ENCODE measurements at regions not wholly inside any gene's neighbourhood (a gene's known extent, or its start where the extent isn't known, plus 50 kb on each side); places are given as distances from the start of the nearest gene placed in this dataset.

DNA sequence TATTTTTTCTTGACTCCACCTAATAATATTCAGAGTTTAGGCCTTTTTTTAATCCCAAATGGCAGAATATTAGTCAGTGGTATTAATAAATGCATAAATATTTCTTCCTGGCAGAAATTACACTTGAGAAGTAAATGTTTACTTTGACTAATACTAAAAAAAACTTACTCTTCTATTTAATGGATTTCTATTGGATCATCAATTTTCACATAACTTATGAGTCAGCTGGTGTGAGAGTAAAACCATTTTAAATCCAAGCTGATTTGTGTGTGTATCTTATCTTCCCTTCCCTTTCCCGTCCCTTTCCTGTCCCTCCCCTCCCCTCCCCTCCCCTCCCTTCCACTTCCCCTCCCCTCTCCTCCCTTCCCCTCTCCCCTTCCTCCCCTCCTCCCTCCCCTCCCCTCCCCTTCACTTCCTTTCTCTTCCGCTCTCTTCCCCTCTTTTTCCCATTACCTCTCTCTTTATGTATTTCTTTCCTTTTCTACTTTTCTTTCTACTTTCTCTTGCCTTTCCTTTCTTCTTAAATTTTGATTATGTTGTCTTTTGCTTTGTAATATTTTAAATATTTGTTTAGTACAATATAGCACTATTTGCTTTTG, 630.1 kb upstream of the EPHA5 start:
- H3K9me3 ChIP-seq = no peaks in the 10 kb centered on the region
- H3K4me1 ChIP-seq = no peaks in the 10 kb centered on the region
- no peaks in the 10 kb centered on the region for H3K27me3 ChIP-seq
- no peaks in the 10 kb centered on the region for H3K36me3 ChIP-seq
- no peak for DNase-seq
- no peak for TF ChIP-seq CTCF (IDR thresholded peaks at IDR 0.05; ENCODE audit: low read depth, low read length)
- no peak overlapping the region for H3K4me3 ChIP-seq (ENCODE audit: low read depth, low read length)

DNA sequence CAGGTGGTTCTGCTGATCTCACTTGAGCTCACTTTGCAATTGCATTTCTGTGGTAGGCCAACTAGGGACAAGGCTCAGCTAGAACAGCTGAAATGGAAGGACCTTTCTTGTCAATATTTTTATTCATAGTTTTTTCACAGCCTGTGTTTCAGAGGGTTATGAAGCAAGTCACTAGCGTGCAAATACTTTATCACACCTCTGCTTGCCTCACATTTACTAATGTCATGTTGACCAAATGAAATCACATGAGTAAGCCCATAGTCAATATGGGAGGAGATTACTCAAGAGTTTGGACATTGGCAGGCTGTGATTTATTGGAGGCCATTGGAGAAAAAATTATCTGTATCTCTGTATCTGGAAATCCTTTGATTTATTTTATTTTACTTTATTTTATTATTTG, 628.3 kb upstream of the EPHA5 start:
- no peak overlapping the region for H3K4me3 ChIP-seq (ENCODE audit: low read depth, low read length)
- no peaks in the 10 kb centered on the region for H3K36me3 ChIP-seq
- no peaks in the 10 kb centered on the region for H3K9me3 ChIP-seq
- no peak for DNase-seq
- H3K27me3 ChIP-seq = no peaks in the 10 kb centered on the region
- H3K4me1 ChIP-seq = no peaks in the 10 kb centered on the region
- no peak for TF ChIP-seq CTCF (IDR thresholded peaks at IDR 0.05; ENCODE audit: low read depth, low read length)

- no peak for DNase-seq
- H3K9me3 ChIP-seq = no peaks in the 10 kb centered on the region
- H3K4me1 ChIP-seq = no peaks in the 10 kb centered on the region
- H3K36me3 ChIP-seq = no peaks in the 10 kb centered on the region
- H3K4me3 ChIP-seq (ENCODE audit: low read depth, low read length) = no peak overlapping the region
- no peak for TF ChIP-seq CTCF (IDR thresholded peaks at IDR 0.05; ENCODE audit: low read depth, low read length)
- H3K27me3 ChIP-seq = no peaks in the 10 kb centered on the region
Measured at GRCh38 chr4:66297703-66298102, 627.4 kb upstream of the EPHA5 start.

DNA sequence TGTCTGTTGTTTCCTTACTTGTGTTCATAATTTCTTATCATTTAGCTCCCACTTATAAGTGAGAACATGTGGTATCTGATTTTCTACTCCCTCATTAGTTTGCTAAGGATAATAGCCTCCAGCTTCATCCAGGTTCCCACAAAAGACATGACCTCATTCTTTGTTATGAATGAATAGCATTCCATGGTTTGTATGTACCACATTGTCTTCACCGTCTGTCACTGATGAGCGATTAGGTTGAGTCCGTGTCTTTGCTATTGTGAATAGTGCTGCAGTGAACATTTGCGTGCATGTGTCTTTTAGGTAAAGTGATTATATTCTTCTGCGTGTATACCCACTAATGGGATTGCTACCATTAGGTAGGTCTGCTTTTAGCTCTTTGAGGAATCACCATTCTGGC, 624.3 kb upstream of the EPHA5 start:
- no peaks in the 10 kb centered on the region; the same call in 1 of the 2 replicates for H3K9me3 ChIP-seq
- H3K27me3 ChIP-seq = no peaks in the 10 kb centered on the region
- no peak for TF ChIP-seq CTCF (IDR thresholded peaks at IDR 0.05; ENCODE audit: low read depth, low read length)
- H3K4me3 ChIP-seq (ENCODE audit: low read depth, low read length) = no peak overlapping the region
- no peak for DNase-seq
- no peaks in the 10 kb centered on the region for H3K36me3 ChIP-seq
- no peaks in the 10 kb centered on the region for H3K4me1 ChIP-seq

DNA sequence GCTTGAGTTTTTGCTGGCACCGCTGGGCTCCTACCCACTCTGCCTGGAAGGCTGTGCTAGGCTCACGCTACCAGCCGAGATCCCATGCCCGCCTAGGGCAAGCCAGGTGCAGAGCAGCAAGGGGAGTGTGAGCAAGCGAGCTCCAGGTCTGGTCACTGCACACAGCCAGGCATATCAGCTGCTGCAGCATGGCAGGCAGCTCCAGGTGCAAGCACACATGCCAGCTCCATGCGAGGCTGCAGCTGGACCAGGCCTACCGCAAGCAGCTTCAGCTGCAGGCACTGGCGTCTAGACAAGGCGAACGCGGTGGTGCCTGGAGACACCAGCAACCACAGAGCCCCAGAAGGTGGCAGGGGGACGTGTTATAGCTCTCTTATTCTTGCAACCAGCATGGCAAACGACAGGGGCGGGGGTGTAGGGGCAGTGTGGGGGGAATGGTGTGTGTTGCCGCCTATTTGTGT, 614.7 kb upstream of the EPHA5 start:
- Histone ChIP-seq H3K36me3 (no peaks in the 10 kb centered on the region), H3K9me3 (no peaks in the 10 kb centered on the region), H3K27me3 (no peaks in the 10 kb centered on the region), H3K4me3 (ENCODE audit: low read depth, low read length) (no peak overlapping the region), H3K4me1 (no peaks in the 10 kb centered on the region)
- TF ChIP-seq CTCF (IDR thresholded peaks at IDR 0.05; ENCODE audit: low read depth, low read length) = no peak
- no peak for DNase-seq

GRCh38 chr4:66279084-66279483, 608.8 kb upstream of the EPHA5 start:
- Histone ChIP-seq H3K36me3 (no peaks in the 10 kb centered on the region), H3K9me3 (no peaks in the 10 kb centered on the region), H3K4me3 (ENCODE audit: low read depth, low read length) (no peak overlapping the region), H3K4me1 (no peaks in the 10 kb centered on the region), H3K27me3 (no peaks in the 10 kb centered on the region)
- DNase-seq = no peak
- no peak for TF ChIP-seq CTCF (IDR thresholded peaks at IDR 0.05; ENCODE audit: low read depth, low read length)

Measured in BE2C (cell line).